IMR-90 (cell line): ENCODE measurements at regions not wholly inside any gene's neighbourhood (a gene's known extent, or its start where the extent isn't known, plus 50 kb on each side); places are given as distances from the start of the nearest gene placed in this dataset.

Source experiments
- ATAC-seq: fragments of 200-7000 bp; cut with Tn5 transposase; 2 replicates; pipeline ENCODE4 v1.9.1; 2020; ENCODE audit warnings: low read depth, mild to moderate bottlenecking, moderate library complexity
- BruUV-seq: library from RNA; stranded (reverse); fragments of 400-500 nt; replicated peaks from 2 replicates; lab custom pipeline; 2021; lab: Mats Ljungman, UMichigan
- CTCF ChIA-PET: fragments of 300-600 bp; formaldehyde crosslinking; extraction: SDS; loops from one replicate; lab custom pipeline; 2021; ENCODE audit warnings: antibody characterized with exemption; lab: Yijun Ruan, JAX
- POLR2A ChIA-PET: fragments of 300-600 bp; sonication (Branson Sonifier 250); formaldehyde crosslinking; loops from one replicate; lab custom pipeline; 2022; ENCODE audit warnings: antibody characterized with exemption; ENCODE audit not compliant: unreplicated experiment; lab: Charles Lee
- DNase-seq: peaks from one replicate; pipeline ENCODE4 v3.0.0; 2013
- H2AFZ ChIP-seq: replicated peaks from 2 replicates; pipeline ENCODE3; 2013; ENCODE audit warnings: low read length, mild to moderate bottlenecking; ENCODE audit not compliant: poor library complexity
- H2AK5ac ChIP-seq: 2 replicates; pipeline ENCODE4 v1.6.1; 2013; ENCODE audit warnings: low read depth, low read length, inconsistent platforms
- H2AK9ac ChIP-seq: replicated peaks from 2 replicates; pipeline ENCODE3; 2013; ENCODE audit warnings: mild to moderate bottlenecking, low read depth, low read length, moderate library complexity; ENCODE audit not compliant: poor library complexity
- H2BK120ac ChIP-seq: 2 replicates; pipeline ENCODE4 v1.6.1; 2013; ENCODE audit warnings: low read depth, low read length, inconsistent platforms
- H2BK15ac ChIP-seq: 3 replicates; pipeline ENCODE4 v1.6.1; 2013; ENCODE audit warnings: low read depth, low read length, inconsistent platforms
- H2BK20ac ChIP-seq: 2 replicates; pipeline ENCODE4 v1.6.1; 2013; ENCODE audit warnings: low read depth, mild to moderate bottlenecking, inconsistent platforms, low read length, moderate library complexity
- H2BK5ac ChIP-seq: 2 replicates; pipeline ENCODE4 v1.6.1; 2013; ENCODE audit warnings: mild to moderate bottlenecking, low read depth, low read length, inconsistent platforms; ENCODE audit not compliant: poor library complexity, severe bottlenecking
- H3K14ac ChIP-seq: replicated peaks from 2 replicates; pipeline ENCODE4 v1.6.1; 2013; ENCODE audit warnings: low read depth, low read length, inconsistent platforms
- H3K18ac ChIP-seq: 2 replicates; pipeline ENCODE4 v1.6.1; 2013; ENCODE audit warnings: low read depth, low read length, control low read depth
- H3K23ac ChIP-seq: 2 replicates; pipeline ENCODE4 v1.6.1; 2013; ENCODE audit warnings: low read depth, low read length, inconsistent platforms
- H3K27ac ChIP-seq: 2 replicates; pipeline ENCODE4 v1.5.1; 2013; ENCODE audit warnings: mild to moderate bottlenecking, control low read depth, low read length; ENCODE audit not compliant: insufficient read depth
- H3K27me3 ChIP-seq: 2 replicates; pipeline ENCODE4 v1.6.1; 2013; ENCODE audit warnings: low read length; ENCODE audit not compliant: control insufficient read depth, insufficient read depth
- H3K36me3 ChIP-seq: 2 replicates; pipeline ENCODE4 v1.6.1; 2013; ENCODE audit warnings: low read length, mixed read lengths; ENCODE audit not compliant: control insufficient read depth, insufficient read depth
- H3K4ac ChIP-seq: 2 replicates; pipeline ENCODE4 v1.6.1; 2013; ENCODE audit warnings: low read depth, low read length, inconsistent platforms
- H3K4me1 ChIP-seq: 2 replicates; pipeline ENCODE4 v1.6.1; 2013; ENCODE audit warnings: low read length, mixed read lengths; ENCODE audit not compliant: control insufficient read depth, insufficient read depth
- H3K4me2 ChIP-seq: 2 replicates; pipeline ENCODE4 v1.6.1; 2013; ENCODE audit warnings: low read depth, mild to moderate bottlenecking, control low read depth, low read length, moderate library complexity
- H3K4me3 ChIP-seq: 2 replicates; pipeline ENCODE4 v1.5.1; 2013; ENCODE audit warnings: low read depth, mild to moderate bottlenecking, control low read depth, low read length, moderate library complexity; ENCODE audit not compliant: insufficient read depth
- H3K56ac ChIP-seq: 2 replicates; pipeline ENCODE4 v1.6.1; 2013; ENCODE audit warnings: low read length, inconsistent platforms; ENCODE audit not compliant: insufficient read depth; ENCODE audit errors: extremely low read depth
- H3K79me1 ChIP-seq, 2 experiments: 2 replicates each; pipeline ENCODE4 v1.6.1; 2013; ENCODE audit warnings: low read length in 2 of 2, inconsistent platforms in 1 of 2, low read depth in 1 of 2
- H3K9ac ChIP-seq: 2 replicates; pipeline ENCODE4 v1.6.1; 2013; ENCODE audit warnings: low read depth, low read length, control low read depth
- H3K9me1 ChIP-seq: 2 replicates; pipeline ENCODE4 v1.6.1; 2013; ENCODE audit warnings: low read length, inconsistent platforms; ENCODE audit not compliant: insufficient read depth
- H3K9me3 ChIP-seq: 2 replicates; pipeline ENCODE4 v1.6.1; 2013; ENCODE audit warnings: low read length; ENCODE audit not compliant: control insufficient read depth, insufficient read depth
- H4K20me1 ChIP-seq: 2 replicates; pipeline ENCODE4 v1.6.1; 2013; ENCODE audit warnings: low read length, inconsistent platforms; ENCODE audit not compliant: insufficient read depth
- H4K5ac ChIP-seq: 2 replicates; pipeline ENCODE4 v1.6.1; 2013; ENCODE audit warnings: mild to moderate bottlenecking, low read depth, low read length, control low read depth
- H4K8ac ChIP-seq, 2 experiments: 2 replicates each; pipeline ENCODE4 v1.6.1; 2013; ENCODE audit warnings: low read depth in 2 of 2, low read length in 2 of 2, control low read depth in 1 of 2, inconsistent platforms in 1 of 2
- H4K91ac ChIP-seq: 2 replicates; pipeline ENCODE4 v1.6.1; 2013; ENCODE audit warnings: low read depth, low read length, inconsistent platforms; ENCODE audit not compliant: insufficient read depth
- BHLHE40 ChIP-seq: fragments of 150-350 bp; IDR thresholded peaks from 2 replicates; pipeline ENCODE4 v1.6.1; 2016; ENCODE audit warnings: mild to moderate bottlenecking, low read depth, low read length
- CEBPB ChIP-seq: IDR thresholded peaks from 2 replicates; pipeline ENCODE4 v1.6.1; 2012; ENCODE audit warnings: low read depth, low read length, improper control_type of control experiment
- FOS ChIP-seq: fragments of 150-350 bp; IDR thresholded peaks from 2 replicates; pipeline ENCODE4 v1.6.1; 2016; ENCODE audit warnings: low read depth, low read length
- MAFK ChIP-seq: IDR thresholded peaks from 2 replicates; pipeline ENCODE4 v1.6.1; 2012; ENCODE audit warnings: low read depth, low read length, improper control_type of control experiment
- POLR2A ChIP-seq: IDR thresholded peaks from 2 replicates; pipeline ENCODE4 v1.6.1; 2012; ENCODE audit warnings: mild to moderate bottlenecking, low read depth, low read length
- RFX5 ChIP-seq: IDR thresholded peaks from 2 replicates; pipeline ENCODE4 v1.8.0; 2012; ENCODE audit warnings: low read depth, mild to moderate bottlenecking, low read length, moderate library complexity
- SMC3 ChIP-seq: fragments of 150-350 bp; IDR thresholded peaks from 2 replicates; pipeline ENCODE4 v1.6.1; 2016; ENCODE audit warnings: low read depth, mild to moderate bottlenecking, antibody characterized with exemption, low read length, moderate library complexity
- WGBS, 2 experiments: methylation state at CpG; one replicate each; pipeline versions ENCODE4 v1.1.5 to v1.1.7; 2013; ENCODE audit warnings: missing lambda C conversion rate in 2 of 2; ENCODE audit not compliant: insufficient read length in 1 of 2; ENCODE audit errors: extremely low coverage in 2 of 2; 5-methylcytosine and 5-hydroxymethylcytosine counted together
- dilution Hi-C: fragments of 300-500 bp; cut with HindIII; formaldehyde crosslinking; loops from one replicate; pipeline ENCODE4 v1.14.3; 2018; ENCODE audit warnings: low sequenced_read_pairs; ENCODE audit not compliant: unreplicated experiment
- in situ Hi-C: fragments of 300-500 bp; cut with MboI; formaldehyde crosslinking; loops from 3 replicates; pipeline ENCODE4 v1.14.3; 2019; ENCODE audit warnings: low sequenced_read_pairs, inconsistent platforms, mixed read lengths
- intact Hi-C: fragments of 100-400 bp; cut with micrococcal nuclease; formaldehyde crosslinking; loops from 2 replicates; pipeline ENCODE4 v1.10.0; 2022

DNA sequence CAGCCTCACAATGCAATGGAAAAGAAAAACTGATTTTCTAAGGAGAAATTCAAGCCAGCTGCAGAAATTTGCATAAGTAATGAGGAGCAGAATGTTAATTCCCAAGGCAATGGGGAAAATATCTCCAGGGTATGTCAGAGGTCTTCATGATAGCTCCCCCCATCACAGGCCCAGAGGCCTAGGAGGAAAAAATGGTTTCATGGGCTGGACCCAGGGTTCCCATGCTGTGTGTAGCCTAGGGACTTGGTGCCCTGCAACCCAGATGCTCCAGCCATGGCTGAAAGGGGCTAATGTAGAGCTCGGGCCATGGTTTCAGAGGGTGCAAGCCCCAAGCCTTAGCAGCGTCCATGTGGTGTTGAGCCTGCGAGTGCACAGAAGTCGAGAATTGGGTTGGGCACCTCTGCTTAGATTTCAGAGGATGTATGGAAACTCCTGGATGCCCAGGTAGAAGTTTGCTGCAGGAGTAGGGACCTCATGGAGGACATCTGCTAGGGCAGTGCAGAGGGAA, 53.5 kb upstream of the TEX13C start:
- Histone ChIP-seq H2BK5ac (no peak overlapping the region), H3K4ac (no peak overlapping the region), H3K4me2 (no peak overlapping the region), H2AFZ (no peak overlapping the region), H3K4me3 (no peak overlapping the region), H2BK15ac (no peak overlapping the region), H3K27me3 (no peaks in the 10 kb centered on the region), H3K27ac (no peak overlapping the region), H3K4me1 (no peaks in the 10 kb centered on the region), H4K91ac (no peak overlapping the region), H3K14ac (no peak overlapping the region), H3K79me1 (no peaks in the 10 kb centered on the region), H3K9ac (no peak overlapping the region), H4K5ac (no peak overlapping the region), H3K18ac (no peak overlapping the region), H3K23ac (no peak overlapping the region), H2AK5ac (no peak overlapping the region), H4K8ac (no peak overlapping the region), H2AK9ac (no peak overlapping the region), H2BK20ac (no peak overlapping the region), H3K9me3 (no peaks in the 10 kb centered on the region; the same call in 1 of the 2 replicates), H3K56ac (no peak overlapping the region), H3K36me3 (no peaks in the 10 kb centered on the region), H2BK120ac (no peak overlapping the region), H3K9me1 (no peaks in the 10 kb centered on the region), H4K20me1 (no peaks in the 10 kb centered on the region)
- in situ Hi-C loops = no loop called here
- no peak for TF ChIP-seq SMC3
- TF ChIP-seq RFX5 = no peak
- no peak for TF ChIP-seq MAFK
- no peak for TF ChIP-seq POLR2A
- TF ChIP-seq CEBPB = no peak
- no peak for TF ChIP-seq FOS
- TF ChIP-seq BHLHE40 = no peak
- ATAC-seq (no peak), DNase-seq (no peak)
- intact Hi-C loops = no loop called here
- no TSS peak for BruUV-seq
- POLR2A ChIA-PET = no interaction called here
- CTCF ChIA-PET = no interaction called here
- dilution Hi-C loops = no loop called here
- WGBS, 2 experiments = 60% methylated on average over 3 of the region's 4 CpGs; no CpG with 5 or more reads in 1 of the 2 experiments
